T-helper 2 cell treated with Interferon-gamma antibody and Interleukin-4, amounts not matched to agents 5 μg/mL and 100 μg/mL, for 36 hours (primary cell): ENCODE measurements at regions not wholly inside any gene's neighbourhood (a gene's known extent, or its start where the extent isn't known, plus 50 kb on each side); places are given as distances from the start of the nearest gene placed in this dataset.
"Not testable (repeated sequence)": the region's sequence is repeated elsewhere in the genome, so short reads cannot be mapped to it uniquely, and the experiment has no call there.

Experiments used
- DNase-seq: peaks from one replicate; pipeline ENCODE4 v3.0.0; 2021; ENCODE audit warnings: low spot score
- H3K27ac Mint-ChIP-seq: one replicate; pipeline ENCODE4 v1.8.0; 2021; ENCODE audit warnings: mild to moderate bottlenecking, mixed read lengths
- H3K27me3 Mint-ChIP-seq: one replicate; pipeline ENCODE4 v1.8.0; 2021; ENCODE audit warnings: low read depth, mixed read lengths
- H3K36me3 Mint-ChIP-seq: one replicate; pipeline ENCODE4 v1.8.0; 2021; ENCODE audit warnings: low read depth, mixed read lengths
- H3K4me1 Mint-ChIP-seq: one replicate; pipeline ENCODE4 v1.8.0; 2021; ENCODE audit warnings: low read depth, mixed read lengths
- H3K4me3 Mint-ChIP-seq: one replicate; pipeline ENCODE4 v1.8.0; 2022; ENCODE audit warnings: mild to moderate bottlenecking, moderate library complexity, mixed read lengths
- H3K9me3 Mint-ChIP-seq: one replicate; pipeline ENCODE4 v1.8.0; 2021; ENCODE audit warnings: mixed read lengths

DNA sequence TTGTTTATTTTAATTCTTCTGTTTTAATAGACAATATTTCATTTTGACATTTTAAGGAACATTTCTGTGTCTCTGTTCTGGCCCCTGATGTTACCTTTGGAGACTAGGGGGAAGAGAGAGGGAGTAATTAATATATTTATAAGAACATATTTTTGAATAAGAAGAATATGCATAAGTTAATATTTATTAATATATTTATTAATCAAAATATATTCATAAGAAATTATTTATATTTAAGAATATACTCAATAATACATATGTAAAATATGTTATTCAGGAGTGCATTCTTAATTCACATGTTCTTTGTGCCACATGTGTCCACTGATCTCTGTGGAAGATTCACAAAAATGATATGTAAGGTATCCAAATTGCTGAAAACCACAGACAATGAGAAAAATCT, 1687.7 kb downstream of the SPATA31A7 start:
- peaks cover 30% of the 10 kb centered on the region for H3K27me3 Mint-ChIP-seq
- not testable (repeated sequence) for H3K36me3 Mint-ChIP-seq, H3K9me3 Mint-ChIP-seq, DNase-seq, H3K27ac Mint-ChIP-seq, H3K4me3 Mint-ChIP-seq, H3K4me1 Mint-ChIP-seq

DNA sequence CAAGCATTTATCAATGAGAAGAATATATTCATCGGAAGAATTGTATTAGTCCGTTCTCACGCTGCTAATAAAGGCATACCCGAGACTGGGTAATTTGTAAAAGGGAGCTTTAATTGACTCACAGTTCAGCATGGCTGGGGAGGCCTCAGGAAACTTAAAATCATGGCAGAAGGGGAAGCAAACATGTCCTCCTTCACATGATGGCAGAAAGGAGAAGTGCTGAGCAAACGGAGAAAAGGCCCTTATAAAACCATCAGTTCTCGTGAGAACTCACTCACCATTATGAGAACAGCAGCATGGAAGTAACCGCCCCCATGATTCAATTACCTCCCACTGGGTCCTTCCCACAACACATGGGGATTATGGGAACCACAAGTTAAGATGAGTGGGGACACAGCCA, 1688.2 kb downstream of the SPATA31A7 start:
- not testable (repeated sequence) for H3K27ac Mint-ChIP-seq, H3K4me3 Mint-ChIP-seq, H3K4me1 Mint-ChIP-seq, H3K9me3 Mint-ChIP-seq, DNase-seq, H3K36me3 Mint-ChIP-seq
- peaks cover 28% of the 10 kb centered on the region for H3K27me3 Mint-ChIP-seq

DNA sequence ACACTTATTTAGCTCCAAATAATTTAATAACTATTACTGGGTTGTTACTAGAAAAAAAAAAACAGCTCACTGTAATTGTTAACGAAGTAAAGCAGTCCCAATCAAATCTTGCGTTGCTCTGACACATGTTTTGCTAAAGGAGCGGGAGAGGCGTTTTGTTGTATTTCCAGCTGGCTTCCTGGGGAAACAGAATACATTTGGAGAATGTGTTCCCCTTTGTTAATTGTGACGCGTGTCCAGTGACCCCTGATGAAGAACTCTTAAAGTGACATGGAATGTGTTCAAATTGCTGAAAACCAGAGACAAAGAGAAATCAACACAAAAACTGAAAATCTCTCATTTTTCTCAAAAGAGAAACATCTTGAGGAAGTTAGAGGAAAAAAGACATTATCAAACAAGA, 1690.6 kb downstream of the SPATA31A7 start:
- DNase-seq, H3K36me3 Mint-ChIP-seq, H3K27ac Mint-ChIP-seq, H3K9me3 Mint-ChIP-seq, H3K4me1 Mint-ChIP-seq, H3K4me3 Mint-ChIP-seq: not testable (repeated sequence)
- H3K27me3 Mint-ChIP-seq: peaks cover 21% of the 10 kb centered on the region

DNA sequence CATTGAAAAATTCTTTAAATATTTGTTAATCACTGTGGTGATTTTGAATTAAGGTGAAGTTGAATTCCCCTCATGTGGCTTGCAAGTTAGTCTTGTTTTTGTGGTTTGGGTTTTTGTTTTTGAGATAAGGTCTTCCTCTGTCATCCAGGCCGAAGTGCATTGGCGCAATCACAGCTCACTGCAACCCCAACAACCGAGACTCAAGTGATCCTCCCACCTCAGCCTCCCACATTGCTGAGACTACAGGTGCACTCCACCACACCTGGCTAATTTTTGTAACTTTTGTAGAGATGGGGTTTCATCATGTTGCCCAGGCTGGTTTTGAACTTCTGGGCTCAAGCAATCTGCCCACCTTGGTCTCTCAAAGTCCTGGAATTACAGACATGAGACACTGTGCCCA, 1691.1 kb downstream of the SPATA31A7 start:
- H3K27me3 Mint-ChIP-seq: peaks cover 21% of the 10 kb centered on the region
- not testable (repeated sequence) for H3K36me3 Mint-ChIP-seq, H3K4me1 Mint-ChIP-seq, DNase-seq, H3K9me3 Mint-ChIP-seq, H3K27ac Mint-ChIP-seq, H3K4me3 Mint-ChIP-seq

DNA sequence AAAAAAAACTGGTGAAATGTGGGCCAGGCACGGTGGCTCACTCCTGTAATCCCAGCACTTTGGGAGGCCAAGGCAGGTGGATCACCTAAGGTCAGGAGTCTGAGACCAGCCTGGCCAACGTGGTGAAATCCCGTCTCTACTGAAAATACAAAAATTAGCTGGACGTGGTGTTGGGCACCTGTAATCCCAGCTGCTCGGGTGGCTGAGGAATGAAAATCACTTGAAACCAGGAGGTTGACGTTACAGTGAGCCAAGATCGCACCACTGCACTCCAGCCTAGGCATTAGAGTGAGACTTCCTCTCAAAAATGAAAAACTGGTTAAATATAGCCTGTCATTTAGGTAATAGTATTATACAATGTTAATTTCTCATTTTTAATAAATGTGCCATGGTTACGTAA, 1692.0 kb downstream of the SPATA31A7 start:
- H3K36me3 Mint-ChIP-seq, H3K27ac Mint-ChIP-seq, H3K4me3 Mint-ChIP-seq, H3K9me3 Mint-ChIP-seq, DNase-seq, H3K4me1 Mint-ChIP-seq: not testable (repeated sequence)
- peaks cover 18% of the 10 kb centered on the region for H3K27me3 Mint-ChIP-seq

DNA sequence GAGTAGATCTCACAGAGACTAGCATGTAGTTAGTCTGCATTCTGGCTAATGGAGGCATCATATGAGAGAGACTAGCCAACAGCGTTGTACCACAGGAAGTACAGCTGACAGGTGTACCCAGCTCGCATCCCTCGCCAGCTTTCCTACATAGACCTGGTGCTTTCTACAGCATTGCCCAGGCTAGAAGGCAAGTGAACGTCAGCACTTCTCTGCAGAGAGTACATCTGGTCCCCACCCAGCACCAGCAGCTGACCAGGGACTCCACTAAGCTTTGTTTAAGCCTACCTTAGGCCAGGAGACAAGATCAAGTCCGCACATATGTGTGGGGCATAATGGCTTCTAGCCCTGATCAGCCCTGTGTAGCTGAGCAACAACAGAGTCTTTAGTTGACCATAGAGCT, 1692.9 kb downstream of the SPATA31A7 start:
- not testable (repeated sequence) for H3K36me3 Mint-ChIP-seq, H3K27ac Mint-ChIP-seq, H3K4me3 Mint-ChIP-seq, DNase-seq, H3K9me3 Mint-ChIP-seq, H3K4me1 Mint-ChIP-seq
- peaks cover 18% of the 10 kb centered on the region for H3K27me3 Mint-ChIP-seq

DNA sequence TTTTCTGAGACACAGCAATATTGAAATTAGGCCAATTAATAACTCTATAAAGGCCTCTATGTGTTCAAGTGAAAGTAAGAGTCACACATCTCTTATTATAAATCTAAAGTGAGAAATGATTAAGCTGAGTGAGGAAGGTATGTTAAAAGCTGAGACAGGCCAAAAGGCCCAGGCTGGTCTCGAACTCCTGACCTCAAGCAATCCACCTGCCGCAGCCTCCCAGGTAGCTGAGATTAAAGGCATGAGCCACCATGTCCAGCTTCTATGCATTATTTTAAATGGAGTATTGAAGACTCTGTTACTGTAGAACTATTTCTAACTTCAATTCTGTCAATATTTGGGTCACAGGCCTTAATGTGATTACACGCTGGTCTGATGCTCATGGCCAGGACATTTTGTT, 1706.9 kb downstream of the SPATA31A7 start:
- not testable (repeated sequence) for H3K27me3 Mint-ChIP-seq, H3K36me3 Mint-ChIP-seq, H3K27ac Mint-ChIP-seq, H3K4me3 Mint-ChIP-seq, H3K9me3 Mint-ChIP-seq, DNase-seq, H3K4me1 Mint-ChIP-seq

DNA sequence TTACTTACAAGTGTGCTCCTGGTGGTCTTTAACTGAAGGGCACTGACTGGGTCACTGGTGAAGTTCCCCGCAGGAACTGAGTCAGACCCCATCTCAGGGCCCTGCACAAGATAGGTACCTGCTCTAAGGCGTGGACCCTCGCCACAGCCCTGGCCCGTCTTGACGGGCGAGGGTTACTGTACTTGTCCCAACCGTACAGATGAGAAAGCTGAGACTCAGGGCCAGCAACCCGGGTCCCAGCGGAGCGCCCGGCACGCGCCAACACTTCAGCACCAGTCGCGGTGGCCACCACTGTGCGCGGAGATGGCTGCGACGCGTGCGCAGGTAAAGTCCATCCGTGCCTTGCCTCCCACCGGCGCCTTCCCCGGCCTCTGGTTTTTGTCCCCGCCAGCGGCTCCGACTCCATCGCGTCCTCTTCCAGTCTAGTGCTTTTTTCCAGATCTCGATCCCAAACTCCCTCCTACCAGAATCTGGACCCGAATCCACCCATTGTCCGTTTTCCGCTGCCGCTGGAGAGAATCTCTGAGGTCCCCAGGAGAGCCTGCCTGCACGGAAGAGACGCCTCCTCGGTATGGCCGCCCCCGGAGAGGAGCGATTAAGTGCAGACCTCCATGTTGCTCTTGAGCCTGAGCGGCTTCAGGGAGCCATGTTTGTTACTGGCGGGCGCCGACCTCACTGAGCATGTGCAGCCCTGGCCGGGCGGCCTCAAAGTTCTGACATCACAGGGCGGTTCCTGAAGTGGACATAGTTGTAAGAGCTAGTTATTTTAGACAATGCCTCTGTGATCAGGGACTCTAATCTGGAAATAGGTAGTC, 1707.8 kb downstream of the SPATA31A7 start:
- H3K27ac Mint-ChIP-seq: peak overlapping the region; percentile 65
- H3K27me3 Mint-ChIP-seq, H3K4me1 Mint-ChIP-seq, H3K9me3 Mint-ChIP-seq, H3K36me3 Mint-ChIP-seq: not testable (repeated sequence)
- DNase-seq: peak; percentile 54
- peak overlapping the region; percentile 59 for H3K4me3 Mint-ChIP-seq

DNA sequence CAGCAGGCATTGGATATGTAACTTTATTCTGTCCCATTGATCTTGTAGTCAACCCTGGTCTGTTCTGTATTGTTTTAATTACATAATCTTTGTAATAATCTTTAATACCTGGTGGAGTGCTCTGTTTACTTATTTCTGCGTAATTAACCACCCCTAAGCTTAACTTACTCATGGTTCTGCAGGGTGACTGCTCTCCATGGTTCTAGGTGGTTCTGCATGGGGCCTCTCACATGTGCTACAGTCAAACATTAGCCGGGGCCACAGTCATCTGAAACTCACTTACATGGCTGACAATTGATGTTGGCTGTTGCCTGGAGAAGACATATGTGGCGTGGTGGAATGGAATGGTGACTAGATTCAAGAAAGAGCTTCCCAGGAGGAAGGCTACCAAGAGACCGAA, 1709.8 kb downstream of the SPATA31A7 start:
- H3K4me1 Mint-ChIP-seq, H3K9me3 Mint-ChIP-seq, H3K36me3 Mint-ChIP-seq, DNase-seq, H3K27ac Mint-ChIP-seq, H3K27me3 Mint-ChIP-seq, H3K4me3 Mint-ChIP-seq: not testable (repeated sequence)

DNA sequence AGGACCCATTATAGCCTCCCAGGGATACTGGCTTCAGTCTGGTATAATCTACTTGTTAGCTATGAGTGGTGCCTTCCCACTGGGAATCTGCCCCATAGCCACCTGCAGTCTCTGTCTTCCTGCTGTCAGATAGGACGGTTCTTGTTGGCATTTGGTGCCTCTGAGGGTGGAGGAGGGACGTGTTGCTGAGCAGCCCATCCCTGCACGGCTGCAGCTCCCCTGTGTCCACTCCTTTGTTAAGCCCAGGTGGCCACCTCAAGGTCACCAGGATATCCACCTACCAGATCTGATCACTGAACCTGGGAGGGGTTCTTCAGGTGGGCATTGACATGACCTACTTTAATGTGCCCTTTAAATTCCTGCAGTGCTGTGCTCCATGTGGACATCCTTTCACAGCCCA, 1714.2 kb downstream of the SPATA31A7 start:
- H3K4me1 Mint-ChIP-seq, H3K27ac Mint-ChIP-seq, H3K4me3 Mint-ChIP-seq, DNase-seq, H3K27me3 Mint-ChIP-seq, H3K36me3 Mint-ChIP-seq, H3K9me3 Mint-ChIP-seq: not testable (repeated sequence)

DNA sequence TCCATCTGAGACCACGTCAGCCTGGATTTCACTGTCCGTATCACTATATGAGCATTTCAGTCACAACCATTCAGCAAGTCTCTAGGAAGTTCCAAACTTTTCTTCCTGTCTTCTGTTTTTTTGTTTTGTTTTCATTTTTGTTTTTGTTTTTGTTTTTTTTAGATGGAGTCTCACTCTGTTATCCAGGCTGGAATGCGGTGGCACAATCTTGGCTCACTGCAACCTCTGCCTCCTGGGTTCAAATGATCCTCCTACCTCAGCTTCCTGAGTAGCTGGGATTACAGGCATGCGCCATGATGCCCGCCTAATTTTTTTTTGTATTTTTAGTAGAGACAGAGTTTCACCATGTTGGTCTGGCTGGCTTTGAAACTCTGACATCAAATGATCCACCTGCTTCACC, 1715.9 kb downstream of the SPATA31A7 start:
- not testable (repeated sequence) for H3K4me3 Mint-ChIP-seq, DNase-seq, H3K27ac Mint-ChIP-seq, H3K9me3 Mint-ChIP-seq, H3K36me3 Mint-ChIP-seq, H3K27me3 Mint-ChIP-seq, H3K4me1 Mint-ChIP-seq

DNA sequence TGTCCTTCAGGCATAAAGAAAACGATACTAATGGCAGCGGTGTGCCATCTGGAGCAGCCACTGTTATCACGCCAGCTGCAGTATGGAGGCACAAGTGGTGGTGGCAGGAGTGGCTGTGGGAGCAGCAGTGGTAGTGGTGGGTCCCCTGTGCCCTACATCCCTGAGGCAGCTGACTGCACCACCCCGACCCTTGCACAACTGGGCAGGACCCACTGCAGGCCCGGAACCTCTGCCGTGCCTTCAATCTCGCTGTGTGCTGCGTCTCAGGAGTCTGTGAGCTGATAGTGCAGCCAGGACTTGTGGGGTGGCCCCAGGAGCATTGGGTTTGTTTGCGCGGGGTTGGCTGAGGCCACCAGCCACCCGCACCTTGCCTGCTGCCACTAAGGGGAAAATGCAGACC, 1718.0 kb downstream of the SPATA31A7 start:
- not testable (repeated sequence) for H3K9me3 Mint-ChIP-seq, H3K27ac Mint-ChIP-seq, H3K27me3 Mint-ChIP-seq, H3K4me3 Mint-ChIP-seq, H3K4me1 Mint-ChIP-seq, DNase-seq, H3K36me3 Mint-ChIP-seq

DNA sequence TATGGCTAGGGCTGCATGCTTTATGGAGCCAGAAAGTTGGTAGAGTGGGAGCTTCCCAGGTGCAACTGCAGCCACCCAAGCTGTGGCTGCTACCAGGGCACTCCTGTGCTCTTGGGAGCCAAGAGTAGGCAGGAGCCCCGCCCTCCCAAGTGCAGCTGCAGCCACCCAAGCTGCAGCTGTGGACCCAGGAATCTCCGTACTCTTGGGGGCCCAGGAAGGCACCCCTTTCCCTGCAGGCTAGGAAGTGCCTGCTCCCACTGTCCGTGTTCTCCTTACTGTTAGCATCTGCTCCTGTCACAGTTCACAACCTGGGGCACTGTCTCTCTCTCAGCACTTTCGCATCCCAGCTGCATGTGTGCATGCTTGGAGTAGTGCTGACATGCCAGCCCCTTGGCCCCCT, 1718.4 kb downstream of the SPATA31A7 start:
- not testable (repeated sequence) for DNase-seq, H3K27me3 Mint-ChIP-seq, H3K27ac Mint-ChIP-seq

DNA sequence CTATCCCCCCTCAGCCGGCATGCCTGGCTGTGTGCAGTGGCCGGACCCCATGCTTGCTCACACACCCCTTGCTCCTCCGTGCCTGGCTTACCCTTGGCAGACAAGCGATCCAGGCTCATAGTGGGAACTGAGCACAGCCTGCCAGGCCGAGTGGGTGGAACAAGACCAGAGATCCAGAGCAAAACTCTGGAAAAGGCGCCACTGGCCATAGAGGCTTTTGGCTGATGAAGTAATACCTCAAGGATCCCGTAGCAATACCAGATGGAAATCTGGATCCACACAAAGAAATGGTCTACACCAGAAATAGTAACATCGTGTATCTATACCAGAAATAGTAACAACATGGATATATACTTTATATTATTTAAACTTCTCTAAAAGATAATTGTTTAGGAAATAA, 1719.6 kb downstream of the SPATA31A7 start:
- not testable (repeated sequence) for H3K9me3 Mint-ChIP-seq, DNase-seq, H3K4me1 Mint-ChIP-seq, H3K27me3 Mint-ChIP-seq, H3K4me3 Mint-ChIP-seq, H3K36me3 Mint-ChIP-seq, H3K27ac Mint-ChIP-seq

More for the DNA sequence above, 1718.4 kb downstream of the SPATA31A7 start:
- H3K4me1 Mint-ChIP-seq, H3K4me3 Mint-ChIP-seq, H3K36me3 Mint-ChIP-seq, H3K9me3 Mint-ChIP-seq: not testable (repeated sequence)

DNA sequence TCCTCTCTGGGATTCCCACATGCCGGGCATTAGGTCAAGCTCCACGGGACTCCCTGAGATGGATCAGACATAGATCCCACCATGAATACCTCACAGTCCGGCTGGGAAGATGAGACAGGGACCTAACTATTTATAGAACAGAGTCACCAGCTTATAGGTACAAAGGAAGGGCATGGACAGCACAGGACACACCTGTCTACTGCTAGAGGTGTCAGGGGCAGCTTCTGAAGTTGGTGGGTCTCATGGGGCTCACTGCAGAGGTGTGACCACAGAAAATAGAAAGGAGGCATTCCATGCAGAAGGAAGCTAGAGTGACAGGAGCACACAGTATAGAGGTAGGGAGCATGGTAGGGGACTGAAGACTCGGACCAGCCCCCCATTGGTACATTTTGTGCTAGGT, 1722.4 kb downstream of the SPATA31A7 start:
- H3K36me3 Mint-ChIP-seq, DNase-seq, H3K27ac Mint-ChIP-seq, H3K4me3 Mint-ChIP-seq, H3K4me1 Mint-ChIP-seq, H3K9me3 Mint-ChIP-seq, H3K27me3 Mint-ChIP-seq: not testable (repeated sequence)
